ENCODE measurements at regions not wholly inside any gene's neighbourhood (a gene's known extent, or its start where the extent isn't known, plus 50 kb on each side); places are given as distances from the start of the nearest gene placed in this dataset.

- Histone ChIP-seq H3K36me3 (ENCODE audit: control insufficient read depth in 3 of 3, insufficient read depth in 3 of 3, low read length in 3 of 3) (no peaks in the 10 kb centered on the region), H3K9ac (ENCODE audit: low read depth in 1 of 3, low read length in 3 of 3) (no peak overlapping the region), H3K4me3 (ENCODE audit: low read length in 3 of 3) (no peak overlapping the region), H3K9me3 (ENCODE audit: control insufficient read depth in 3 of 3, low read length in 3 of 3) (no peaks in the 10 kb centered on the region), H3K27me3 (ENCODE audit: control insufficient read depth in 3 of 3, insufficient read depth in 3 of 3, low read length in 3 of 3) (peaks cover 5 to 21% (median 9%) of the 10 kb centered on the region in 3 donors), H3K27ac (ENCODE audit: low read depth, low read length) (no peak overlapping the region), H3K4me1 (ENCODE audit: control insufficient read depth in 3 of 3, insufficient read depth in 3 of 3, low read length in 3 of 3) (no peaks in the 10 kb centered on the region)
Observed at GRCh38 chr5:176184608-176185132, 53.6 kb upstream of the SIMC1 start.

- Histone ChIP-seq H3K4me1 (ENCODE audit: control insufficient read depth in 3 of 3, insufficient read depth in 3 of 3, low read length in 3 of 3) (no peaks in the 10 kb centered on the region), H3K27me3 (ENCODE audit: control insufficient read depth in 3 of 3, insufficient read depth in 3 of 3, low read length in 3 of 3) (peaks cover 5 to 21% (median 7%) of the 10 kb centered on the region in 3 donors), H3K36me3 (ENCODE audit: control insufficient read depth in 3 of 3, insufficient read depth in 3 of 3, low read length in 3 of 3) (no peaks in the 10 kb centered on the region), H3K9ac (ENCODE audit: low read depth in 1 of 3, low read length in 3 of 3) (no peak overlapping the region), H3K9me3 (ENCODE audit: control insufficient read depth in 3 of 3, low read length in 3 of 3) (no peaks in the 10 kb centered on the region), H3K27ac (ENCODE audit: low read depth, low read length) (no peak overlapping the region), H3K4me3 (ENCODE audit: low read length in 3 of 3) (no peak overlapping the region)
Observed at GRCh38 chr5:176185133-176185733, 53.0 kb upstream of the SIMC1 start.

- H3K27ac ChIP-seq (ENCODE audit: low read depth, low read length) = no peak overlapping the region
- no peak overlapping the region for H3K4me3 ChIP-seq (ENCODE audit: low read length in 3 of 3)
- H3K9ac ChIP-seq (ENCODE audit: low read depth in 1 of 3, low read length in 3 of 3) = no peak overlapping the region
- no peaks in the 10 kb centered on the region for H3K4me1 ChIP-seq (ENCODE audit: control insufficient read depth in 3 of 3, insufficient read depth in 3 of 3, low read length in 3 of 3)
- H3K36me3 ChIP-seq (ENCODE audit: control insufficient read depth in 3 of 3, insufficient read depth in 3 of 3, low read length in 3 of 3) = no peaks in the 10 kb centered on the region
- peaks cover 5 to 20% (median 8%) of the 10 kb centered on the region in 3 donors for H3K27me3 ChIP-seq (ENCODE audit: control insufficient read depth in 3 of 3, insufficient read depth in 3 of 3, low read length in 3 of 3)
- no peaks in the 10 kb centered on the region for H3K9me3 ChIP-seq (ENCODE audit: control insufficient read depth in 3 of 3, low read length in 3 of 3)
Observed at GRCh38 chr5:176186107-176186506, 52.1 kb upstream of the SIMC1 start.

- no peak overlapping the region for H3K27ac ChIP-seq (ENCODE audit: low read depth, low read length)
Observed at GRCh38 chr5:176187276-176188062, 50.8 kb upstream of the SIMC1 start.

GRCh38 chr5:176188085-176188484, 50.1 kb upstream of the SIMC1 start:
- peaks cover 8 to 22% (median 17%) of the 10 kb centered on the region in 3 donors for H3K27me3 ChIP-seq (ENCODE audit: control insufficient read depth in 3 of 3, insufficient read depth in 3 of 3, low read length in 3 of 3)
- H3K4me1 ChIP-seq (ENCODE audit: control insufficient read depth in 3 of 3, insufficient read depth in 3 of 3, low read length in 3 of 3) = no peaks in the 10 kb centered on the region
- H3K9me3 ChIP-seq (ENCODE audit: control insufficient read depth in 3 of 3, low read length in 3 of 3) = no peaks in the 10 kb centered on the region
- no peak overlapping the region for H3K9ac ChIP-seq (ENCODE audit: low read depth in 1 of 3, low read length in 3 of 3)
- no peak overlapping the region for H3K27ac ChIP-seq (ENCODE audit: low read depth, low read length)
- H3K4me3 ChIP-seq (ENCODE audit: low read length in 3 of 3) = no peak overlapping the region
- no peaks in the 10 kb centered on the region for H3K36me3 ChIP-seq (ENCODE audit: control insufficient read depth in 3 of 3, insufficient read depth in 3 of 3, low read length in 3 of 3)

More at GRCh38 chr5:176187276-176188062, 50.8 kb upstream of the SIMC1 start:
- Histone ChIP-seq H3K9ac (ENCODE audit: low read depth in 1 of 3, low read length in 3 of 3) (no peak overlapping the region), H3K36me3 (ENCODE audit: control insufficient read depth in 3 of 3, insufficient read depth in 3 of 3, low read length in 3 of 3) (no peaks in the 10 kb centered on the region), H3K4me1 (ENCODE audit: control insufficient read depth in 3 of 3, insufficient read depth in 3 of 3, low read length in 3 of 3) (no peaks in the 10 kb centered on the region), H3K27me3 (ENCODE audit: control insufficient read depth in 3 of 3, insufficient read depth in 3 of 3, low read length in 3 of 3) (peaks cover 7 to 21% (median 15%) of the 10 kb centered on the region in 3 donors), H3K9me3 (ENCODE audit: control insufficient read depth in 3 of 3, low read length in 3 of 3) (no peaks in the 10 kb centered on the region), H3K4me3 (ENCODE audit: low read length in 3 of 3) (no peak overlapping the region)

All from skeletal muscle tissue (tissue), 3 donors.